HUES64 (cell line): ENCODE measurements at regions not wholly inside any gene's neighbourhood (a gene's known extent, or its start where the extent isn't known, plus 50 kb on each side); places are given as distances from the start of the nearest gene placed in this dataset.

ENCODE experiments used
- H3K27ac ChIP-seq: 2 replicates; pipeline ENCODE4 v1.7.0; 2013; ENCODE audit warnings: low read depth, low read length, inconsistent platforms
- H3K27me3 ChIP-seq: 2 replicates; pipeline ENCODE4 v1.6.1; 2013; ENCODE audit warnings: mild to moderate bottlenecking, low read length; ENCODE audit not compliant: insufficient read depth
- H3K36me3 ChIP-seq: 2 replicates; pipeline ENCODE4 v1.6.1; 2013; ENCODE audit warnings: mild to moderate bottlenecking, low read length; ENCODE audit not compliant: insufficient read depth
- H3K4me1 ChIP-seq: 2 replicates; pipeline ENCODE4 v1.6.1; 2013; ENCODE audit warnings: mild to moderate bottlenecking, low read length, moderate library complexity; ENCODE audit not compliant: insufficient read depth
- H3K4me3 ChIP-seq: 2 replicates; pipeline ENCODE4 v1.5.1; 2013; ENCODE audit warnings: mild to moderate bottlenecking, low read length, moderate library complexity
- H3K9ac ChIP-seq: 2 replicates; pipeline ENCODE4 v1.6.1; 2013; ENCODE audit warnings: mild to moderate bottlenecking, low read depth, low read length
- H3K9me3 ChIP-seq: 2 replicates; pipeline ENCODE4 v1.6.1; 2013; ENCODE audit warnings: low read depth, low read length; ENCODE audit not compliant: insufficient read depth
- WGBS: fragments of 150-250, 120-280 bp; methylation state at CpG from one replicate; pipeline ENCODE4 v1.1.7; 2013; ENCODE audit warnings: missing lambda C conversion rate; 5-methylcytosine and 5-hydroxymethylcytosine counted together

- H3K36me3 ChIP-seq: no peaks in the 10 kb centered on the region
- no peak overlapping the region for H3K27ac ChIP-seq
- 91% methylated on average over 4 of the region's 4 CpGs for WGBS
- no peaks in the 10 kb centered on the region for H3K27me3 ChIP-seq
- H3K9ac ChIP-seq: no peak overlapping the region
- no peak overlapping the region for H3K4me3 ChIP-seq
- H3K4me1 ChIP-seq: no peaks in the 10 kb centered on the region
- H3K9me3 ChIP-seq: no peaks in the 10 kb centered on the region
Observed at GRCh38 chr16:65662256-65662655, 540.4 kb upstream of the CDH11 start.

DNA sequence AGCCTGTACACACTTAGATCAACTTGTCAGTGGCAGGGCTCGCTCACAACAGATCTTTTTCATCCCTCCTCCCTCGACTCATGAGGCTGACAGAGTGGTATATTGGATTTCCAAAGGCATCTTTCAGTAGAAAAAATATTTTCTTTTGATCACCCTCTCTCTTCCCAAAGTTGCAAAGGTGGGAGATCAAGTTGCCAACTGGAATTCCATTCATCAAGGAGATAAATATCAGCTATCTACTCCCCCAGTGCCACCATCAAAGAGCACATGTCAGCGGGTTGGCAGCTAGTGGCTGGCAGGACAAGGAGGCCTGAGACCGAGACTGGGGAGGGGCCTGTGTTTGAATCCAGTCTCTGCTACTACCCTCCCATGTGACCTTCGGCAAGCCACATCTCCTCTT is 539.7 kb upstream of the CDH11 start:
- H3K9me3 ChIP-seq: no peaks in the 10 kb centered on the region
- no peak overlapping the region for H3K27ac ChIP-seq
- H3K27me3 ChIP-seq: no peaks in the 10 kb centered on the region
- H3K36me3 ChIP-seq: no peaks in the 10 kb centered on the region
- no peak overlapping the region for H3K4me3 ChIP-seq
- 83% methylated on average over 4 of the region's 5 CpGs for WGBS
- H3K9ac ChIP-seq: no peak overlapping the region
- peaks cover 5% of the 10 kb centered on the region for H3K4me1 ChIP-seq

GRCh38 chr16:65660390-65660789 is 538.5 kb upstream of the CDH11 start:
- no peak overlapping the region for H3K9ac ChIP-seq
- 92% methylated on average over 5 of the region's 5 CpGs for WGBS
- H3K36me3 ChIP-seq: no peaks in the 10 kb centered on the region
- H3K4me1 ChIP-seq: peaks cover 8% of the 10 kb centered on the region
- no peaks in the 10 kb centered on the region for H3K9me3 ChIP-seq
- H3K27ac ChIP-seq: no peak overlapping the region
- no peak overlapping the region for H3K4me3 ChIP-seq
- H3K27me3 ChIP-seq: no peaks in the 10 kb centered on the region

DNA sequence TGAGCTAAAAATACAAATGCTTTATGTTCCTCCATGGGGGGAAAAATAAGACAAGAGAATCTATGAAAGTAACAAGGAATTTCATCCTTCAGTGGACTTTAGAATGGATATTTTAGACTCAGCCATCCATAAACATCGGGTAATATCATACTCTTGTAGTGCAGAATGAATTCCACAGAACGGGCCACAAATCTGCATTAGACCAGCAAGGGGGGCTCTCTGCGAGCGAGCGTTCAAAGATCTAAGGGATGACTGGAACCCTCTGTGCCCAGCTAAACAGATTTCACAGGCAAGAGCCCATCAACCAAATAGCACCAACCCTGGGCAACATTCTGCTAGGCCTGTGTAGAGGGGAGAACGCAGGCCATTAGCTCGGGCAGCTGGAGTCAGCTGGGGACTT is 537.9 kb upstream of the CDH11 start:
- no peaks in the 10 kb centered on the region for H3K27me3 ChIP-seq
- no peak overlapping the region for H3K27ac ChIP-seq
- H3K4me1 ChIP-seq: peaks cover 8% of the 10 kb centered on the region
- H3K9ac ChIP-seq: no peak overlapping the region
- no peaks in the 10 kb centered on the region for H3K9me3 ChIP-seq
- 95% methylated on average over 7 of the region's 7 CpGs for WGBS
- H3K36me3 ChIP-seq: no peaks in the 10 kb centered on the region
- H3K4me3 ChIP-seq: no peak overlapping the region

DNA sequence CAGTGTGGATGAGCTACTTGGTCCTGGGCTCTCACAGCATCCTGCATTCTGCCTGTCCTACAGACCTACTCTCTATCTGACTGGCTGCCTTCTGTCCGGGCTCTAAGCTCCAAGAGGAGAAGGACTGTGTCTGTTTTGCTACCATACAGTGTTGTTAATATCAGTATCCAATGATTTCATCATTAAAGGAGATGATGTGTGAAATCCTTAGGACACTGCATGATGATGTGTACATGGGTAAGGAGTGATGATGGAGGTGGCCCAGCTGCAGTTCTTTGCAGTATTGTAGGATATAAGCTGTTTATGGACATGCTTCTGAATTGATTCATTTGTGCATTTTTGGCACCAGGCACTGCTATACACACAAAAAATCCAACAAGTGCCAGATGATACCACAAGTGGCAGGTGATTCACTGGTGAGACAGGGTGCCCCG is 536.9 kb upstream of the CDH11 start:
- Histone ChIP-seq H3K27me3 (no peaks in the 10 kb centered on the region), H3K36me3 (no peaks in the 10 kb centered on the region), H3K9ac (no peak overlapping the region), H3K4me1 (peaks cover 8% of the 10 kb centered on the region), H3K27ac (no peak overlapping the region), H3K9me3 (no peaks in the 10 kb centered on the region), H3K4me3 (no peak overlapping the region)
- WGBS: 98% methylated on average over 2 of the region's 2 CpGs

- H3K4me1 ChIP-seq: peaks cover 8% of the 10 kb centered on the region
- no peaks in the 10 kb centered on the region for H3K27me3 ChIP-seq
- H3K36me3 ChIP-seq: no peaks in the 10 kb centered on the region
- no peak overlapping the region for H3K4me3 ChIP-seq
- H3K9me3 ChIP-seq: no peaks in the 10 kb centered on the region
- WGBS: 83% methylated on average over 4 of the region's 4 CpGs
- H3K9ac ChIP-seq: no peak overlapping the region
- no peak overlapping the region for H3K27ac ChIP-seq
Observed at GRCh38 chr16:65658349-65658748, 536.5 kb upstream of the CDH11 start.

DNA sequence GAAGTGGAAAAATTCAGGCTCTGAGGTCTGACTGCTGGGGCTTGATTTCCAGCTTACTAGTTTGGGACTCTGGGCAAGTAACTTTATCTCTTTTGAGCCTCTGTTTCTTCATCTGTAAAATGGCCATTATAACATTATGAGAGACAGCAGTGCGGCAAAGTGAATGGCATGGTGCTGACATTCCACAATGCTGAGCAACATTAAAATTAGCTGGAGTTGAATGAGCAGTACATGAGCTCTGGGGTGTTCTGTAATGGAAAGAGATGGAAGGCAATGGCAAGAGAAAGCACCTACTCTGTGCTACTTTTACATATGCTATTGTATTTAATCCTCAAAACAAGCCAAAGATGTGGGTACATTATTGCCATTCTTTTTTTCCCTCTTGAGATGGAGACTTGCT is 535.7 kb upstream of the CDH11 start:
- Histone ChIP-seq H3K9me3 (no peaks in the 10 kb centered on the region), H3K27ac (no peak overlapping the region), H3K9ac (no peak overlapping the region), H3K4me3 (no peak overlapping the region), H3K36me3 (no peaks in the 10 kb centered on the region), H3K27me3 (no peaks in the 10 kb centered on the region), H3K4me1 (peaks cover 8% of the 10 kb centered on the region)
- 96% methylated on average over 1 of the region's 1 CpG for WGBS

- H3K27ac ChIP-seq: no peak overlapping the region
- H3K4me3 ChIP-seq: no peak overlapping the region
- no peaks in the 10 kb centered on the region for H3K36me3 ChIP-seq
- H3K9ac ChIP-seq: no peak overlapping the region
- 71% methylated on average over 6 of the region's 6 CpGs for WGBS
- peaks cover 8% of the 10 kb centered on the region for H3K4me1 ChIP-seq
- H3K9me3 ChIP-seq: no peaks in the 10 kb centered on the region
- H3K27me3 ChIP-seq: no peaks in the 10 kb centered on the region
Observed at GRCh38 chr16:65657071-65657494, 535.2 kb upstream of the CDH11 start.

DNA sequence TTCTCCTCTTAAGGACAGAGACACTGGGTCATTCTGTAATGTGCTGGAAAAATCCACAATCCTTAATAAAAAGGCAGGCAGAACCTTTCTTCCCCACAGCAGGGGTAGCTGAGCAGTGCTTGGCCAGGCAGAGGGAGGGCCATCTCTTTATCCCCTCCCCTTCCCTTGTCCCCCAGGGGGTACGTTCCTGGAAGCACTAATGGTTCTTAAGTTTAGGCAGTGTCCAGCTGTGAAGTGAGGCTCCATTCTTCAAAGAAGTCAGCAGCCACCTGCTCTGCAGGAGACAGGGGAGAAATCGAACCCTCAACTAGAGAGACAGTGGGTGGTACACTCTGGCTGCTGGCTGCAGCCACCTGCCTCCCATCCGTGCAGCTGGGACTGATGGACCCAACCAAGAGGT is 533.9 kb upstream of the CDH11 start:
- no peak overlapping the region for H3K9ac ChIP-seq
- H3K9me3 ChIP-seq: no peaks in the 10 kb centered on the region
- no peak overlapping the region for H3K27ac ChIP-seq
- 48% methylated on average over 3 of the region's 3 CpGs for WGBS
- no peaks in the 10 kb centered on the region for H3K27me3 ChIP-seq
- H3K36me3 ChIP-seq: no peaks in the 10 kb centered on the region
- peaks cover 8% of the 10 kb centered on the region for H3K4me1 ChIP-seq
- no peak overlapping the region for H3K4me3 ChIP-seq

DNA sequence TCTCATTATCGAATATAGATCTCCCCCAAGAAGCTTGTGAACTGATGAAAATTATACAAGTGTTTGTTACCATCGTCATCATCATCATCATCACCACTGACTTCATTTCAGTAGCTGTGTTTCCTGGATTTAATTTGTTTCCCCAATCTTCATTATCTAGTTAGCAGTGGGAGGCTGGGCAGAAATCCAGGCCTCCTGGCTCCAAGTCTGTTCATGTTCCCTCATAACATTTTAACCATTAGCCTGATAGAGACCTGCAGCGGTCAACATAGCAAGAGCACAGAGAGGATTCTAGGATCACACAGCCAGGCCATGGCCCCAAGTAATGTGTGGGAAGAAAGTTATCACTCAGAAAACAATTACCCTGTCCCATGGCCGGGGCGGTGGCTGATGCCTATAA is 526.2 kb upstream of the CDH11 start:
- Histone ChIP-seq H3K9me3 (no peaks in the 10 kb centered on the region), H3K36me3 (no peaks in the 10 kb centered on the region), H3K9ac (no peak overlapping the region), H3K4me1 (no peaks in the 10 kb centered on the region), H3K27me3 (no peaks in the 10 kb centered on the region), H3K4me3 (no peak overlapping the region), H3K27ac (no peak overlapping the region)
- WGBS: 97% methylated on average over 5 of the region's 5 CpGs

GRCh38 chr16:65644821-65645220 is 523.0 kb upstream of the CDH11 start:
- H3K4me3 ChIP-seq: no peak overlapping the region
- H3K27ac ChIP-seq: no peak overlapping the region
- WGBS: 98% methylated on average over 2 of the region's 2 CpGs
- no peak overlapping the region for H3K9ac ChIP-seq
- H3K9me3 ChIP-seq: no peaks in the 10 kb centered on the region
- no peaks in the 10 kb centered on the region for H3K4me1 ChIP-seq
- H3K27me3 ChIP-seq: no peaks in the 10 kb centered on the region
- H3K36me3 ChIP-seq: no peaks in the 10 kb centered on the region

DNA sequence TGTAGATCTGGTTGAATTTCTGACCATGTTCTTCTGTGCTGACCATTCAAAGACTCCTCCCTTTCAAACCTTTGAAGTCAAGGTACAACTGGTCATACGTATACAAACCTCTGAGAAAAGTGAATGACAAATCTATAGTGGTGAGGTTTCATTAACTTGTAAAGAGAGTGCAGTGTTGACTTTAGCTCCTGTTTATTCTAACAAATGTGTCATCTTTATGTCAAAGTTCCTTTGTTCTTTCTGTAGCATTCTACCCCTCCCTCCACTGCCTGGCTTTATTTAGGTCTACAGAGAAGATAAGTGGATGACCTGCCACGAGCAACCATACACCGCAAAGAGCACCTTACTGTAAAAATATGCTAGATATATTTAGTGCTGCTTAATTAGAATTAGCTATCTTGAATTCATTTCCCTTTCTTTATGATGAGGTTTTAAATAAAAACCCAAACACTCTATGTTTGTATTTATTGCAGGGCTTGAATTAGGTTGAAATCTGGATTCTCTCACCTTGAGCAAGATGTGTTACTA is 520.0 kb upstream of the CDH11 start:
- Histone ChIP-seq H3K36me3 (no peaks in the 10 kb centered on the region), H3K9ac (no peak overlapping the region), H3K27ac (no peak overlapping the region), H3K4me1 (no peaks in the 10 kb centered on the region), H3K9me3 (no peaks in the 10 kb centered on the region), H3K27me3 (no peaks in the 10 kb centered on the region), H3K4me3 (no peak overlapping the region)
- 100% methylated on average over 1 of the region's 3 CpGs for WGBS
